Liver (tissue), 2 donors: ENCODE measurements at regions not wholly inside any gene's neighbourhood (a gene's known extent, or its start where the extent isn't known, plus 50 kb on each side); places are given as distances from the start of the nearest gene placed in this dataset.

Experiments used
- FOXA1 ChIP-seq: IDR thresholded peaks from 2 replicates; pipeline ENCODE4 v1.6.1; 2016; ENCODE audit warnings: antibody characterized with exemption
- MAX ChIP-seq: IDR thresholded peaks from 2 replicates; pipeline ENCODE4 v1.6.1; 2016; ENCODE audit warnings: antibody characterized with exemption
- TF ChIP-seq, protein P1 (sequence below): fragments of 150-350 bp; IDR thresholded peaks from 2 replicates; pipeline ENCODE4 v1.5.1; 2017; ENCODE audit warnings: improper control_type of control experiment, low read depth, low read length; ENCODE audit not compliant: missing input control
- donor health status: healthy.

DNA sequence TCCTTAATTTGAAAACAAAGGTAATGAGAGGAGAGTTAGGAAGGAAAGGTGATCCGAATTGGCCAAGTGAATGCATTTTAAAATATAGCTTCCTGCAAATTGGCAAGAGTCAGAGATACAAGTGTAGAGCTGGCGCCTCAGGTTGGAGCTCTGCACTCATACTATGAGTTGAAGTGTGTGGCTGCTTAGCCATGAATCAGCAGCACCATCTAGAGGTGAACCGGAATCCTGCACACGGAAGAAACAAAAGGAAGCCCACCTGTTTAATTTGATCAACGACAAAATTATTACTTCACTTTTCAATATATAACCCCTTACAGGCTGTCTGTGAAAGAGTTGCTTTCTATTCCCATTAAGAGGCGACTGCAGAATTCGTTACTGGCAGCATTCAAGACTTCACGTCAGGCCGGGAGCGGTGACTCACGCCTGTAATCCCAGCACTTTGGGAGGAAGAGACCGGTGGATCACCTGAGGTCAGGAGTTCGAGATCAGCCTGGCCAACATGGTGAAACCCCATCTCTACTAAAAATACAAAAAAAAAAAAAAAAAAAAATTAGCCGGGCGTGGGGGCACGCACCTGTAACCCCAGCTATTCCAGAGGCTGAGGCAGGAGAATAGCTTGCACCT lies 1253.7 kb upstream of the CDH8 start:
- TF ChIP-seq FOXA1 (no peak), MAX (no peak)
- TF ChIP-seq, protein P1, sequence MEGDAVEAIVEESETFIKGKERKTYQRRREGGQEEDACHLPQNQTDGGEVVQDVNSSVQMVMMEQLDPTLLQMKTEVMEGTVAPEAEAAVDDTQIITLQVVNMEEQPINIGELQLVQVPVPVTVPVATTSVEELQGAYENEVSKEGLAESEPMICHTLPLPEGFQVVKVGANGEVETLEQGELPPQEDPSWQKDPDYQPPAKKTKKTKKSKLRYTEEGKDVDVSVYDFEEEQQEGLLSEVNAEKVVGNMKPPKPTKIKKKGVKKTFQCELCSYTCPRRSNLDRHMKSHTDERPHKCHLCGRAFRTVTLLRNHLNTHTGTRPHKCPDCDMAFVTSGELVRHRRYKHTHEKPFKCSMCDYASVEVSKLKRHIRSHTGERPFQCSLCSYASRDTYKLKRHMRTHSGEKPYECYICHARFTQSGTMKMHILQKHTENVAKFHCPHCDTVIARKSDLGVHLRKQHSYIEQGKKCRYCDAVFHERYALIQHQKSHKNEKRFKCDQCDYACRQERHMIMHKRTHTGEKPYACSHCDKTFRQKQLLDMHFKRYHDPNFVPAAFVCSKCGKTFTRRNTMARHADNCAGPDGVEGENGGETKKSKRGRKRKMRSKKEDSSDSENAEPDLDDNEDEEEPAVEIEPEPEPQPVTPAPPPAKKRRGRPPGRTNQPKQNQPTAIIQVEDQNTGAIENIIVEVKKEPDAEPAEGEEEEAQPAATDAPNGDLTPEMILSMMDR, result peak; percentile 79
